ENCODE measurements at regions not wholly inside any gene's neighbourhood (a gene's known extent, or its start where the extent isn't known, plus 50 kb on each side); places are given as distances from the start of the nearest gene placed in this dataset.

- no peak for FAIRE-seq
- CTCF ChIA-PET = interaction anchor here (1.5 kb wide), 1 partner anchor 10 kb away, joined by 8 read pairs; no protein-coding TSS in a partner anchor
These were observed 167.5 kb upstream of the UBL3 start for GRCh38 chr13:30017880-30018279.

GRCh38 chr13:30016398-30016797, 166.0 kb upstream of the UBL3 start:
- ChIA-PET POLR2A (no interaction called here), CTCF (no interaction called here)
- no peak for FAIRE-seq
- no peaks in the 10 kb centered on the region for H3K9me3 ChIP-seq (replicated peaks; ENCODE audit: control insufficient read depth, insufficient read depth, low read length)
- no peak overlapping the region for H3K27ac ChIP-seq (ENCODE audit: insufficient read depth, low read depth, low read length)
- BruUV-seq (replicated peaks) = no TSS peak
- no peaks in the 10 kb centered on the region for H3K36me3 ChIP-seq (ENCODE audit: control insufficient read depth in 2 of 2, extremely low read depth in 1 of 2, insufficient read depth in 2 of 2, low read length in 2 of 2)
- dilution Hi-C loops (cut with MboI; ENCODE audit: extremely low pct_ligation_motif_present, low sequenced_read_pairs) = no loop called here
- TF ChIP-seq MYC (IDR thresholded peaks at IDR 0.05; ENCODE audit: low read depth, low read length) (no peak), CTCF (IDR thresholded peaks at IDR 0.05; ENCODE audit: extremely low read depth in 1 of 2, insufficient read depth in 1 of 2, low read depth in 1 of 2, low read length in 2 of 2) (no peak), EZH2 (IDR thresholded peaks at IDR 0.05; ENCODE audit: borderline replicate concordance, low read depth, low read length, severe bottlenecking) (no peak)
- H3K9me1 ChIP-seq (replicated peaks; ENCODE audit: control insufficient read depth, extremely low read depth, insufficient read depth, low read length) = no peaks in the 10 kb centered on the region
- H3K4me2 ChIP-seq (ENCODE audit: insufficient read depth, low read length) = no peak overlapping the region
- H3K4me3 ChIP-seq (replicated peaks in 1 of 3; ENCODE audit: insufficient read depth in 1 of 3, low read depth in 1 of 3, low read length in 3 of 3) = no peak overlapping the region
- H3K9ac ChIP-seq (replicated peaks; ENCODE audit: extremely low read depth, insufficient read depth, low read length) = no peak overlapping the region
- intact Hi-C loops (cut with micrococcal nuclease) = no loop called here
- no peaks in the 10 kb centered on the region for H3K4me1 ChIP-seq (ENCODE audit: control insufficient read depth, extremely low read depth, insufficient read depth, low read length)
- H2AFZ ChIP-seq (ENCODE audit: low read depth, low read length) = no peak overlapping the region
- no peak for DNase-seq (ENCODE audit: low read depth, low spot score)
- no peaks in the 10 kb centered on the region for H3K79me2 ChIP-seq (ENCODE audit: control insufficient read depth, insufficient read depth, low read length)
- H4K20me1 ChIP-seq (replicated peaks; ENCODE audit: control insufficient read depth, extremely low read depth, insufficient read depth, low read length) = no peaks in the 10 kb centered on the region
- peaks cover 0 to 1% of the 10 kb centered on the region in 2 experiments for H3K27me3 ChIP-seq (ENCODE audit: control insufficient read depth in 2 of 2, insufficient read depth in 2 of 2, low read length in 2 of 2)

More at GRCh38 chr13:30017880-30018279, 167.5 kb upstream of the UBL3 start:
- no peak overlapping the region for H2AFZ ChIP-seq (ENCODE audit: low read depth, low read length)
- no peak overlapping the region for H3K27ac ChIP-seq (ENCODE audit: insufficient read depth, low read depth, low read length)
- no peak for TF ChIP-seq JUN (IDR thresholded peaks at IDR 0.05; ENCODE audit: borderline replicate concordance, insufficient read depth, insufficient read length, low read depth)
- intact Hi-C loops (cut with micrococcal nuclease) = no loop called here
- H3K79me2 ChIP-seq (ENCODE audit: control insufficient read depth, insufficient read depth, low read length) = no peaks in the 10 kb centered on the region
- H3K4me1 ChIP-seq (ENCODE audit: control insufficient read depth, extremely low read depth, insufficient read depth, low read length) = no peaks in the 10 kb centered on the region
- H3K36me3 ChIP-seq (ENCODE audit: control insufficient read depth in 2 of 2, extremely low read depth in 1 of 2, insufficient read depth in 2 of 2, low read length in 2 of 2) = no peaks in the 10 kb centered on the region
- H3K27me3 ChIP-seq (ENCODE audit: control insufficient read depth in 2 of 2, insufficient read depth in 2 of 2, low read length in 2 of 2) = peaks cover 0 to 1% of the 10 kb centered on the region in 2 experiments
- H3K9me3 ChIP-seq (replicated peaks; ENCODE audit: control insufficient read depth, insufficient read depth, low read length) = no peaks in the 10 kb centered on the region
- no peak for DNase-seq (ENCODE audit: low read depth, low spot score)
- H3K9me1 ChIP-seq (replicated peaks; ENCODE audit: control insufficient read depth, extremely low read depth, insufficient read depth, low read length) = no peaks in the 10 kb centered on the region
- no peak overlapping the region for H3K4me3 ChIP-seq (replicated peaks in 1 of 3; ENCODE audit: insufficient read depth in 1 of 3, low read depth in 1 of 3, low read length in 3 of 3)
- no peak overlapping the region for H3K9ac ChIP-seq (replicated peaks; ENCODE audit: extremely low read depth, insufficient read depth, low read length)
- dilution Hi-C loops (cut with MboI; ENCODE audit: extremely low pct_ligation_motif_present, low sequenced_read_pairs) = no loop called here
- no peaks in the 10 kb centered on the region for H4K20me1 ChIP-seq (replicated peaks; ENCODE audit: control insufficient read depth, extremely low read depth, insufficient read depth, low read length)
- H3K4me2 ChIP-seq (ENCODE audit: insufficient read depth, low read length) = no peak overlapping the region
- no TSS peak for BruUV-seq (replicated peaks)
- POLR2A ChIA-PET = no interaction called here
